SK-N-MC (cell line): ENCODE measurements at regions not wholly inside any gene's neighbourhood (a gene's known extent, or its start where the extent isn't known, plus 50 kb on each side); places are given as distances from the start of the nearest gene placed in this dataset.

Experiments used
- EZH2 ChIP-seq: fragments of 200-600 bp; sonication (generic); IDR thresholded peaks from one replicate; pipeline ENCODE4 v1.6.1; 2017; ENCODE audit warnings: antibody characterized with exemption
- POLR2AphosphoS5 ChIP-seq: IDR thresholded peaks from 2 replicates; pipeline ENCODE4 v1.6.1; 2012; ENCODE audit warnings: mild to moderate bottlenecking, low read depth, low read length, borderline replicate concordance

DNA sequence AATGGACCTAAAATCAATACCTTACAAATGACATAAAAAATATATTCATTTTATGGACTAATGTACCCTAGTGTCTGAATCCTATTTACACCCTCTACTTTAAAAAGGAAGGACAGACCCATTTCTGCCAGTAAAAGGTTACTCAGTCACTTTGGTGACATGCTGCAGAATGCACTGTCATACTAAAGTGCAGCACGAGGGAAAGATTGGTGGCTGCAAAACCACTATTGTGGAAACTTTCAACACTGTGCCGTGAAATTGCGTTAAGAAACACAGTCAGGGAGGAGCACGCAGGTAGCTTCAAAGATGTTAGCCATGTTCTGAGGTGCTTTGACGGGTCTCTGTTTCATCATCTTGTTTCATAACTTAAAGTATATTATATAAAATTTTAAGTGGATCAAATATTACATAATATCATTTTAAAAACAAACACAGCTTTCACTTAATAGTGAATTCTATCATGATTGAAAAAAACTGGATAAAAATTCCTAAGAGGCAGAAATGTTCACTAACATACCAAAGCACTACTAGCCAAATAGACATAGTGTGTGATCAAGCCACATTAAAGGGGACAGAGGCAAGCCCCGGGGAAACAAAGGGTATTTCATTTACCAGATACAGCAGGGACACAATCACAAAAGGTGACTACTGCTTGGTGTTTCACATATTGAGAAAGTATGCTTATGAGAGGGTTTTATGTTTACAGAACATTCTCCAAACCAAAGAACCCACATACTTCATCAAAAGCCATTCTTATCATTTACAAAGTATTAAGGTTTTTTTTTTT is 330.8 kb upstream of the SOX5 start:
- TF ChIP-seq EZH2 (no peak), POLR2AphosphoS5 (no peak)
